HG02852 (cell line): ENCODE measurements at regions not wholly inside any gene's neighbourhood (a gene's known extent, or its start where the extent isn't known, plus 50 kb on each side); places are given as distances from the start of the nearest gene placed in this dataset.
A peak's percentile ranks its signal among the peaks of the same experiment; 100 is the strongest.

ENCODE experiments used
- ATAC-seq: cut with Tn5 transposase; IDR thresholded peaks from one replicate; pipeline ENCODE4 v1.9.1; 2021; ENCODE audit warnings: mild to moderate bottlenecking, moderate library complexity; ENCODE audit not compliant: unreplicated experiment

- peak; percentile 75 for ATAC-seq
Observed at GRCh38 chr20:22333885-22334545, 250.4 kb downstream of the FOXA2 start.

- no peak for ATAC-seq
Observed at GRCh38 chr20:22324505-22324904, 259.9 kb downstream of the FOXA2 start.

- no peak for ATAC-seq
Observed at GRCh38 chr20:22322513-22322912, 261.9 kb downstream of the FOXA2 start.

GRCh38 chr20:22321191-22321590 lies 263.2 kb downstream of the FOXA2 start:
- no peak for ATAC-seq

GRCh38 chr20:22320245-22320915 lies 264.0 kb downstream of the FOXA2 start:
- ATAC-seq = no peak

GRCh38 chr20:22315771-22316170 lies 268.6 kb downstream of the FOXA2 start:
- ATAC-seq = no peak

GRCh38 chr20:22315073-22315472 lies 269.3 kb downstream of the FOXA2 start:
- no peak for ATAC-seq

GRCh38 chr20:22312744-22313346 lies 271.5 kb downstream of the FOXA2 start:
- ATAC-seq = no peak

- no peak for ATAC-seq
Observed at GRCh38 chr20:22308934-22309333, 275.4 kb downstream of the FOXA2 start.

- ATAC-seq = no peak
Observed at GRCh38 chr20:22307409-22307808, 277.0 kb downstream of the FOXA2 start.

- no peak for ATAC-seq
Observed at GRCh38 chr20:22305381-22305780, 279.0 kb downstream of the FOXA2 start.

GRCh38 chr20:22303523-22303922 lies 280.8 kb downstream of the FOXA2 start:
- no peak for ATAC-seq

- no peak for ATAC-seq
Observed at GRCh38 chr20:22302039-22302438, 282.3 kb downstream of the FOXA2 start.

GRCh38 chr20:22293886-22294285 lies 290.5 kb downstream of the FOXA2 start:
- no peak for ATAC-seq

- no peak for ATAC-seq
Observed at GRCh38 chr20:22289442-22289841, 294.9 kb downstream of the FOXA2 start.

- no peak for ATAC-seq
Observed at GRCh38 chr20:22288957-22289356, 295.4 kb downstream of the FOXA2 start.

GRCh38 chr20:22288156-22288555 lies 296.2 kb downstream of the FOXA2 start:
- no peak for ATAC-seq

GRCh38 chr20:22285555-22285954 lies 298.8 kb downstream of the FOXA2 start:
- no peak for ATAC-seq

- no peak for ATAC-seq
Observed at GRCh38 chr20:22282696-22283095, 301.7 kb downstream of the FOXA2 start.

GRCh38 chr20:22274330-22274729 lies 310.0 kb downstream of the FOXA2 start:
- no peak for ATAC-seq

- ATAC-seq = no peak
Observed at GRCh38 chr20:22268675-22269074, 315.7 kb downstream of the FOXA2 start.

GRCh38 chr20:22264917-22265316 lies 319.5 kb downstream of the FOXA2 start:
- no peak for ATAC-seq
